ENCODE measurements at regions not wholly inside any gene's neighbourhood (a gene's known extent, or its start where the extent isn't known, plus 50 kb on each side); places are given as distances from the start of the nearest gene placed in this dataset.
"Not testable (repeated sequence)": the region's sequence is repeated elsewhere in the genome, so short reads cannot be mapped to it uniquely, and the experiment has no call there.

DNA sequence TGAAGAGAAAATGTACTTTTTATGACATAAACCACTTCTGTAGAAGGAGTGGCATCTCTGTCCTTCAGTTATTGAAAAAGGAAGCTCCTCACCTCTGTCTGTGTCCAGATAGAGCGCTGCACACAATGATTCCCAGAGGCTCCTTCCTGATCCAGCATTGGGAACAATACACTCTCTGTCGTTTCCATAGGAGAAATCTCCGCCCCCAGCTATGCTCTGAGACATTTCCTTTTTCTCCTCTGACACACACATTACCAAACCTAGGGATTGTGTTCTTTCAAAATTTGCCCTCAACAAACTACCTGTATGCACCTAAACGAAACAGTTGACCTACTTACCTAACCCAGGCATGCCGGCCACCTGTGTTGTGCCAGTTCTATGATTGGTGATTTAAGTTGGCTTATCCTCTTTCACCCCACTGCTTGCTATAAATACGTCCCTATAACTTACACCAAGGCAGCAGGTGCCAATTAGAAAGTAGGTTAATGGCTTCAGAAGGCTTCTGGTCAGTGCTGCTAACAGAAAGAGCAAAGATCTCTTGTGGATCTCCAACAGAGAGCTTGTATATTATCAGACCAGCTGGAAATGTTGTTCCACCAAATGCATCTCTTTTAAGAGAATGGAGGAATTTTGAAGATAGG is 140.1 kb upstream of the JCAD start:
- CTCF ChIA-PET, result no interaction called here
- POLR2A ChIA-PET, result no interaction called here

DNA sequence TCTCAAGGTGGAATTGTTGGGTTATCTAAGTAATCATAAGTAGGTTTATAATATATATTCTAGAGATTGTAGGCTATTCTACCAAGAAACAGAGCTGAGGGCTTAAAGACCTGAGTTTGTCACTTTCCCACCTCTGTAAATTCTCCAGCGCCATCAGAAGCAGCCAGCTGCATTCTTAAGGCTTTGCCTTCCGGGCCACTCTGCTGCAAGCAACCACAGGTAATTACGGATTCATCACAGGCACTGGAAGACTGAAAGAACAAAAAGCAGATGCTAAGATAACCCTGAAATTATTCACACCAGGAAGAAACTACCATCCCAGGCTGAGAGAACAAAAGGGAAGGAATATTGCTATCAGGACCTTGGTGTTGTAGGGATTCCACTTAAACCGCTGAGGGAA is 137.8 kb upstream of the JCAD start:
- Histone ChIP-seq H3K36me3 (ENCODE audit: control insufficient read depth in 4 of 4, insufficient read depth in 4 of 4, low read length in 3 of 4) (no peaks in the 10 kb centered on the region), H3K27ac (ENCODE audit: insufficient read depth in 1 of 2, low read depth in 1 of 2, low read length in 2 of 2, poor library complexity in 1 of 2, severe bottlenecking in 2 of 2) (no peak overlapping the region), H3K4me1 (ENCODE audit: control extremely low read depth in 1 of 4, control insufficient read depth in 4 of 4, insufficient read depth in 4 of 4, low read length in 3 of 4) (no peaks in the 10 kb centered on the region), H3K4me3 (ENCODE audit: control insufficient read depth in 1 of 7, extremely low read depth in 1 of 7, insufficient read depth in 4 of 7, low read depth in 2 of 7, low read length in 6 of 7) (no peak overlapping the region), H3K27me3 (replicated peaks in 2 of 5; ENCODE audit: control insufficient read depth in 4 of 5, insufficient read depth in 5 of 5, low read length in 4 of 5) (no peaks in the 10 kb centered on the region), H3K9me3 (ENCODE audit: control extremely low read depth in 1 of 5, control insufficient read depth in 4 of 5, insufficient read depth in 2 of 5, low read depth in 1 of 5, low read length in 4 of 5) (peaks cover 0 to 15% (median 4%) of the 10 kb centered on the region in 5 experiments)
- CTCF ChIA-PET, result no interaction called here
- no peak for DNase-seq
- POLR2A ChIA-PET, result no interaction called here
- 97% methylated on average over 4 of the region's 4 CpGs for WGBS (ENCODE audit: insufficient coverage)

More for the DNA sequence above, 140.1 kb upstream of the JCAD start:
- DNase-seq, result no peak
- WGBS (ENCODE audit: insufficient coverage), result 100% methylated on average over 3 of the region's 6 CpGs
- H3K27me3 ChIP-seq (replicated peaks in 2 of 5; ENCODE audit: control insufficient read depth in 4 of 5, insufficient read depth in 5 of 5, low read length in 4 of 5), result no peaks in the 10 kb centered on the region
- H3K4me1 ChIP-seq (ENCODE audit: control extremely low read depth in 1 of 4, control insufficient read depth in 4 of 4, insufficient read depth in 4 of 4, low read length in 3 of 4), result no peaks in the 10 kb centered on the region
- peaks cover 0 to 11% (median 4%) of the 10 kb centered on the region in 5 experiments for H3K9me3 ChIP-seq (ENCODE audit: control extremely low read depth in 1 of 5, control insufficient read depth in 4 of 5, insufficient read depth in 2 of 5, low read depth in 1 of 5, low read length in 4 of 5)
- no peak overlapping the region for H3K27ac ChIP-seq (ENCODE audit: insufficient read depth in 1 of 2, low read depth in 1 of 2, low read length in 2 of 2, poor library complexity in 1 of 2, severe bottlenecking in 2 of 2)
- no peaks in the 10 kb centered on the region for H3K36me3 ChIP-seq (ENCODE audit: control insufficient read depth in 4 of 4, insufficient read depth in 4 of 4, low read length in 3 of 4)
- no peak overlapping the region for H3K4me3 ChIP-seq (ENCODE audit: control insufficient read depth in 1 of 7, extremely low read depth in 1 of 7, insufficient read depth in 4 of 7, low read depth in 2 of 7, low read length in 6 of 7)

DNA sequence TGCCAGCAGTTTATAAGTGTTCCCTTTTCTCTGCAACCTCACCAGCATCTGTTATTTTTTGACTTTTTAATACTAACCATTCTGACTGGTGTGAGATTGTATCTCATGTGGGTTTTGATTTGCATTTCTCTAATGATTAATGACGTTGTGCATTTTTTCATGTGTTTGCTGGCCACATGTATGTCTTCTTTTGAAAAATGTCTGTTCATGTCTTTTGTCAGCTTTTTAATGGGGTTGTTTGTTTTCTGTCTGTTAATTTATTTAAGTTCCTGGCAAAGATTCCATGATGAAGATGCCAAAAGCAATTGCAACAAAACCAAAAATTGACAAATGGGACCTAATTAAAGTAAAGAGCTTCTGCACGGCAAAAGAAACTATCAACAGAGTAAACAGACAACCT is 137.2 kb upstream of the JCAD start:
- H3K9me3 ChIP-seq (ENCODE audit: control extremely low read depth in 1 of 5, control insufficient read depth in 4 of 5, insufficient read depth in 2 of 5, low read depth in 1 of 5, low read length in 4 of 5), result peaks cover 0 to 15% (median 4%) of the 10 kb centered on the region in 5 experiments
- H3K27me3 ChIP-seq (replicated peaks in 2 of 5; ENCODE audit: control insufficient read depth in 4 of 5, insufficient read depth in 5 of 5, low read length in 4 of 5); POLR2A ChIA-PET; H3K4me1 ChIP-seq (ENCODE audit: control extremely low read depth in 1 of 4, control insufficient read depth in 4 of 4, insufficient read depth in 4 of 4, low read length in 3 of 4); CTCF ChIA-PET; H3K4me3 ChIP-seq (ENCODE audit: control insufficient read depth in 1 of 7, extremely low read depth in 1 of 7, insufficient read depth in 4 of 7, low read depth in 2 of 7, low read length in 6 of 7); H3K36me3 ChIP-seq (ENCODE audit: control insufficient read depth in 4 of 4, insufficient read depth in 4 of 4, low read length in 3 of 4); H3K27ac ChIP-seq (ENCODE audit: insufficient read depth in 1 of 2, low read depth in 1 of 2, low read length in 2 of 2, poor library complexity in 1 of 2, severe bottlenecking in 2 of 2); DNase-seq: not testable (repeated sequence)
- whole genome bisulfite sequencing (ENCODE audit: insufficient coverage), result 100% methylated on average over 1 of the region's 2 CpGs

DNA sequence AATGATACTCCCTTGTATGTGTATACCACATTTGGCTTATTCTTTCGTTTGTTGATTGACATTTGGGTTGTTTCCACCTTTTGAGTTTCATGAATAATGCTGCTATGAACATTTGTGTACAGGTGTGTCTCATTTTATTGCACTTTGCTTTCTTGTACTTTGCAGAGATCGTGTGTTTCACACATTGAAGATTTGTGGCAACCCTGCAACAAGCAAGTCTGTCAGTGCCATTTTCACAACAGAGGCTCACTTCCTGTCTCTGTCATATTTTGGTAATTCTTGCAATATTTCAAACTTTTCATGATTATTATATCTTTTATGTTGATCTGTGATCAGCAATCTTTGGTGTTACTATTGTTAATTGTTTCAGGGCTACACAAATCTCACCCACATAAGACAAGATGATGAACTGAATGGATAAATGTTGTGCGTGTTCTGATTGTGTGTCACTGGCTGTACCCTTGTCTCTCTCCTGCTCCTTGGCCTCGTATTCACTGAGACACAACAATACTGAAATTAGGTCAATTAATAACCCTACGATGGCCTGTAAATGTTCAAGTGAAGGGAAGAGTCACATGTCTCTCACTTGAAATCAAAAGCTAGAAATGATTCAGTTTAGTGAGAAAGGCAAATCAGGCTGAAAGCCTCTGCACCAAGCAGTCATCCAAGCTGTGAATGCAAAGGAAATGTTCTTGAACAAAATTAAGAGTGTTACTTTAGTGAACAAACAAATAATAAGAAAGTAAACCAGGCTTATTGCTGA is 133.6 kb upstream of the JCAD start:
- no peaks in the 10 kb centered on the region for H3K4me1 ChIP-seq (ENCODE audit: control extremely low read depth in 1 of 4, control insufficient read depth in 4 of 4, insufficient read depth in 4 of 4, low read length in 3 of 4)
- no peaks in the 10 kb centered on the region for H3K36me3 ChIP-seq (ENCODE audit: control insufficient read depth in 4 of 4, insufficient read depth in 4 of 4, low read length in 3 of 4)
- POLR2A ChIA-PET, result interaction anchor here (0.6 kb wide), 1 partner anchor 691 kb away, joined by 3 read pairs; no protein-coding TSS in a partner anchor
- CTCF ChIA-PET, result no interaction called here
- DNase-seq, result no peak
- no peak overlapping the region for H3K27ac ChIP-seq (ENCODE audit: insufficient read depth in 1 of 2, low read depth in 1 of 2, low read length in 2 of 2, poor library complexity in 1 of 2, severe bottlenecking in 2 of 2)
- H3K9me3 ChIP-seq (ENCODE audit: control extremely low read depth in 1 of 5, control insufficient read depth in 4 of 5, insufficient read depth in 2 of 5, low read depth in 1 of 5, low read length in 4 of 5), result peaks cover 0 to 15% (median 4%) of the 10 kb centered on the region in 5 experiments
- WGBS (ENCODE audit: insufficient coverage), result 100% methylated on average over 1 of the region's 5 CpGs
- H3K4me3 ChIP-seq (ENCODE audit: control insufficient read depth in 1 of 7, extremely low read depth in 1 of 7, insufficient read depth in 4 of 7, low read depth in 2 of 7, low read length in 6 of 7), result no peak overlapping the region
- peaks cover 0 to 1% (median 0%) of the 10 kb centered on the region in 5 experiments for H3K27me3 ChIP-seq (replicated peaks in 2 of 5; ENCODE audit: control insufficient read depth in 4 of 5, insufficient read depth in 5 of 5, low read length in 4 of 5)

DNA sequence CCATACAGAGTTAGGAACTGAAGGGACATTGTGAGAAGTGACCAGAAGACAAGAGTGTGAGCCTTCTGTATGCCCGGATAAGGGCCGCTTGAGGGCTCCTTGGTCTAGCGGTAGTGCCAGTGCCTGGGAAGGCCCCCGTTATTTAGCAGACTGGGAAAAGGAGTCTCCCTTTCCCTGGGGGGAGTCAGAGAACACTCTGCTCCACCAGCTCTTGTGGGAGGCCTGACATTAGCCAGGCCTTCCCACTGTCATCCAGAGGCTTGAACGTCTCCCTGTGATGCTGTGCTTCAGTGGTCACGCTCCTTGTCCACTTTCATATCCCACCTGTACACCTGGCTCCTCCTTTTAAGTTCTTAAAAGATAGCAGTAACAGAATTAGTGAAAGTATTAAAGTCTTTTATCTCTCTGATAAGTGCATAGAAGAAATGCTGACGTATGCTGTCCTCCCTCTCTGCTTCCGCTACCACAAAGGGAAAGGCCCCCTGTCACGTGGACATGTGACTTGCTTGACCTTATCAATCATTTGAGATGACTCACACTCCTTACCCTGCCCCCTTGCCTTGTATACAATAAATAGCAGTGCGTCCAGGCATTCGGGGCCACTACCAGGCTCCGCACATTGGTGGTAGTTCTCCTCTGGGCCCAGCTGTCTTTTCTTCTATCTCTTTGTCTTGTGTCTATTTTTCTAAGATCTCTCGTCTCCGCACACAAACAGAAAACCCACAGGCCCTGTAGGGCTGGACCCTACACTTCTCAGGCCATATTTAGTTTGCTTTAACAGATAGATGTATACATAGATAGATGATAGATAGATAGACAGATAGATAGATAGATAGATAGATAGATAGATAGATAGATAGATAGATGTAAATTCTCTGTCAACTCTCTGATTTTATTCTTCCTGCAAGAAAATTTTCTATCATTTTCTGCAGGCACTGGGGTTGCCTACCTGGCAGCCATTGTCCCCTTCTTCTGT is 131.5 kb upstream of the JCAD start:
- DNase-seq, result peak; percentile 20 to 63 (median 51)

DNA sequence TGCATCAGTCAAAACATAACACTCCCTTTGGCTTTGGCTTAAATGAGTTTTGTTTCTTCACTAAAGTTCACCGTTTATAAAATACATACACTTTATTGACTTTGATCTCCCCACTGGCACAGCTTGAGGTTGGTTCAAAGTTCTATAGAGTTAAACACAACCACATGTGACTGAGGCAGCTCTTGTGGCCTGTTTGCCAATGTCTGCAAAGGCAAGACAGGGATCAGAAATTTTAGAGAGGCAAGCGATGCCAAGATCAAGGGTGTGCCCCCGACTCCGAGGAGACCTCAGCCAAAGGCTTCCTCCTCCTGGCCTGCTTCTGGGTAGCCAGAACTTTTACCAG is 129.8 kb upstream of the JCAD start:
- ChIA-PET POLR2A (no interaction called here), CTCF (interaction anchor here (1.3 kb wide), 1 partner anchor 13 kb away, joined by 3 read pairs; no protein-coding TSS in a partner anchor)
- Histone ChIP-seq H3K4me1 (ENCODE audit: control extremely low read depth in 1 of 4, control insufficient read depth in 4 of 4, insufficient read depth in 4 of 4, low read length in 3 of 4) (peaks cover 0 to 3% (median 0%) of the 10 kb centered on the region in 4 experiments), H3K36me3 (ENCODE audit: control insufficient read depth in 4 of 4, insufficient read depth in 4 of 4, low read length in 3 of 4) (no peaks in the 10 kb centered on the region), H3K27me3 (replicated peaks in 2 of 5; ENCODE audit: control insufficient read depth in 4 of 5, insufficient read depth in 5 of 5, low read length in 4 of 5) (peaks cover 0 to 1% (median 0%) of the 10 kb centered on the region in 5 experiments), H3K27ac (ENCODE audit: insufficient read depth in 1 of 2, low read depth in 1 of 2, low read length in 2 of 2, poor library complexity in 1 of 2, severe bottlenecking in 2 of 2) (no peak overlapping the region), H3K9me3 (ENCODE audit: control extremely low read depth in 1 of 5, control insufficient read depth in 4 of 5, insufficient read depth in 2 of 5, low read depth in 1 of 5, low read length in 4 of 5) (peaks cover 0 to 5% (median under 1%) of the 10 kb centered on the region in 5 experiments), H3K4me3 (ENCODE audit: control insufficient read depth in 1 of 7, extremely low read depth in 1 of 7, insufficient read depth in 4 of 7, low read depth in 2 of 7, low read length in 6 of 7) (no peak overlapping the region)
- 100% methylated on average over 4 of the region's 4 CpGs for WGBS (ENCODE audit: insufficient coverage)
- DNase-seq, result no peak

More for the DNA sequence above, 131.5 kb upstream of the JCAD start:
- ChIA-PET POLR2A (no interaction called here), CTCF (no interaction called here)
- peaks cover 0 to 1% (median 0%) of the 10 kb centered on the region in 5 experiments for H3K27me3 ChIP-seq (replicated peaks in 2 of 5; ENCODE audit: control insufficient read depth in 4 of 5, insufficient read depth in 5 of 5, low read length in 4 of 5)
- peaks cover 0 to 3% (median 0%) of the 10 kb centered on the region in 4 experiments for H3K4me1 ChIP-seq (ENCODE audit: control extremely low read depth in 1 of 4, control insufficient read depth in 4 of 4, insufficient read depth in 4 of 4, low read length in 3 of 4)
- no peak overlapping the region for H3K4me3 ChIP-seq (ENCODE audit: control insufficient read depth in 1 of 7, extremely low read depth in 1 of 7, insufficient read depth in 4 of 7, low read depth in 2 of 7, low read length in 6 of 7)
- 99% methylated on average over 10 of the region's 14 CpGs for WGBS (ENCODE audit: insufficient coverage)
- H3K27ac ChIP-seq (ENCODE audit: insufficient read depth in 1 of 2, low read depth in 1 of 2, low read length in 2 of 2, poor library complexity in 1 of 2, severe bottlenecking in 2 of 2), result no peak overlapping the region
- H3K9me3 ChIP-seq (ENCODE audit: control extremely low read depth in 1 of 5, control insufficient read depth in 4 of 5, insufficient read depth in 2 of 5, low read depth in 1 of 5, low read length in 4 of 5), result peaks cover 0 to 13% (median 4%) of the 10 kb centered on the region in 5 experiments
- no peaks in the 10 kb centered on the region for H3K36me3 ChIP-seq (ENCODE audit: control insufficient read depth in 4 of 4, insufficient read depth in 4 of 4, low read length in 3 of 4)

Data from common myeloid progenitor, CD34-positive (primary cell).